AG09319 (cell line): ENCODE measurements at regions not wholly inside any gene's neighbourhood (a gene's known extent, or its start where the extent isn't known, plus 50 kb on each side); places are given as distances from the start of the nearest gene placed in this dataset.

Source experiments
- DNase-seq: peaks from one replicate; pipeline ENCODE4 v3.0.0-alpha.2; 2010; ENCODE audit warnings: low read depth; ENCODE audit errors: extremely low read depth
- TF ChIP-seq, protein P1 (sequence below): IDR thresholded peaks from 2 replicates; pipeline ENCODE4 v1.5.1; 2011; ENCODE audit warnings: low read depth, mild to moderate bottlenecking, inconsistent platforms, low read length, moderate library complexity

GRCh38 chr13:22735011-22735995 lies 445.5 kb upstream of the SGCG start:
- DNase-seq, result no peak
- TF ChIP-seq, protein P1, sequence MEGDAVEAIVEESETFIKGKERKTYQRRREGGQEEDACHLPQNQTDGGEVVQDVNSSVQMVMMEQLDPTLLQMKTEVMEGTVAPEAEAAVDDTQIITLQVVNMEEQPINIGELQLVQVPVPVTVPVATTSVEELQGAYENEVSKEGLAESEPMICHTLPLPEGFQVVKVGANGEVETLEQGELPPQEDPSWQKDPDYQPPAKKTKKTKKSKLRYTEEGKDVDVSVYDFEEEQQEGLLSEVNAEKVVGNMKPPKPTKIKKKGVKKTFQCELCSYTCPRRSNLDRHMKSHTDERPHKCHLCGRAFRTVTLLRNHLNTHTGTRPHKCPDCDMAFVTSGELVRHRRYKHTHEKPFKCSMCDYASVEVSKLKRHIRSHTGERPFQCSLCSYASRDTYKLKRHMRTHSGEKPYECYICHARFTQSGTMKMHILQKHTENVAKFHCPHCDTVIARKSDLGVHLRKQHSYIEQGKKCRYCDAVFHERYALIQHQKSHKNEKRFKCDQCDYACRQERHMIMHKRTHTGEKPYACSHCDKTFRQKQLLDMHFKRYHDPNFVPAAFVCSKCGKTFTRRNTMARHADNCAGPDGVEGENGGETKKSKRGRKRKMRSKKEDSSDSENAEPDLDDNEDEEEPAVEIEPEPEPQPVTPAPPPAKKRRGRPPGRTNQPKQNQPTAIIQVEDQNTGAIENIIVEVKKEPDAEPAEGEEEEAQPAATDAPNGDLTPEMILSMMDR, result no peak

- TF ChIP-seq, protein P1, result no peak
- DNase-seq, result no peak
These were observed 444.6 kb upstream of the SGCG start for GRCh38 chr13:22736084-22736767.

DNA sequence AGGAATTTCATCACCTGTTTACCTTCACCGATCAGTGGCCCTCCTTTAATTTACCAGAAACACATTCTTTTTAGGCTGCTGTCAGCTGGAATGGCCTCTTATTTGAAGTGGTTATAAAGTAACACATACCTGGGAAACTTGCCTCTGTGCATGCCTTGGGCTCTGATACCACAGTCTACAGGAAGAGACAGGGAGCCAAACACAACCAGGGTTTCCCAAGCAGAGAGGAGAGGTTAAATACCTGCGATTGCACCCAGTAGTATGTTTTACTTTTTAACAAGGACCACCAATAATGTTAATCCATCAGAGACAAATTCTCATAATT lies 444.0 kb upstream of the SGCG start:
- TF ChIP-seq, protein P1, result no peak
- DNase-seq, result no peak

DNA sequence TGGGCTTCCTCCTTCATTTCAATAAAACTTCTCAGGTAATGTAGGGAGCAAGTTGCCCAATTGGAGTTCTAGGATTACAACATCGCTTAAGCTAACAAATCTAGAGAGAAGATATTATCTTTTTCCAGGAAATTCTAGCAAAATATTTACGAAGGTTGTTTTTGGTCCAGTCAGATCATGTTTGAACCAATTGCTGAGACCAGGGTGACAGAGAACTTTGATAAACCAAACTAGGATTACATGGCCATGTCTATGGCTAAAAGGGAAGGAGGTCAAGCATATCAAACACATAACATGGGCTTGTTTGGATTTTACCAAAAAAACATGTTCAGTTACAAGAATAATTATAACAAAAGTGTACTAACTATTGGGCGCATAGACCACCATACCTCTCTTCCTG lies 442.4 kb upstream of the SGCG start:
- no peak for DNase-seq
- TF ChIP-seq, protein P1, result no peak

GRCh38 chr13:22740264-22740663 lies 440.5 kb upstream of the SGCG start:
- TF ChIP-seq, protein P1, result no peak
- no peak for DNase-seq

- DNase-seq, result no peak
- TF ChIP-seq, protein P1, result no peak
These were observed 435.9 kb upstream of the SGCG start for GRCh38 chr13:22744688-22745452.
